AG09319 (cell line): ENCODE measurements at regions not wholly inside any gene's neighbourhood (a gene's known extent, or its start where the extent isn't known, plus 50 kb on each side); places are given as distances from the start of the nearest gene placed in this dataset.
A peak's percentile ranks its signal among the peaks of the same experiment; 100 is the strongest.

ENCODE experiments used
- DNase-seq: peaks from one replicate; pipeline ENCODE4 v3.0.0-alpha.2; 2010; ENCODE audit warnings: low read depth; ENCODE audit errors: extremely low read depth
- TF ChIP-seq, protein P1 (sequence below): IDR thresholded peaks from 2 replicates; pipeline ENCODE4 v1.5.1; 2011; ENCODE audit warnings: low read depth, mild to moderate bottlenecking, inconsistent platforms, low read length, moderate library complexity

DNA sequence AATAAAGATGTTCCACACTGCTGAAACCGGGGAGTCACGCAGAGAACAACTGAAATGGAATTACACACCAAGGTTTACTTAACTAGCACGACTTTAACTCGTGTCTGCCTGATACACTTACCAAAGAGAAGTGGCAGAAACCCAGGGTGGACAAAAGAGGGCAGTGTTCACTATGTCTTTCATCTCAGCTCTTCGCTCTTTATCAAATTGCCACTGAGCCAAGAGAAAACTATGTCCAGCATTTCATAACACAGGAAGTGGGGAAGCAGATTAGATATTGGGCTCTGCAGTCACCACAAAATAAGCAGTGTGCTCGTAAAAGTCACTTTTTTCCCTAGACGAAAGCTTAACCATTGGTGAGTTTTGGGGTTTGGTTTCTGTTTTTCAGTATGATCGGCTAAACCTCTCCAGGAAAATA is 155.7 kb downstream of the CHIC2 start:
- TF ChIP-seq, protein P1, sequence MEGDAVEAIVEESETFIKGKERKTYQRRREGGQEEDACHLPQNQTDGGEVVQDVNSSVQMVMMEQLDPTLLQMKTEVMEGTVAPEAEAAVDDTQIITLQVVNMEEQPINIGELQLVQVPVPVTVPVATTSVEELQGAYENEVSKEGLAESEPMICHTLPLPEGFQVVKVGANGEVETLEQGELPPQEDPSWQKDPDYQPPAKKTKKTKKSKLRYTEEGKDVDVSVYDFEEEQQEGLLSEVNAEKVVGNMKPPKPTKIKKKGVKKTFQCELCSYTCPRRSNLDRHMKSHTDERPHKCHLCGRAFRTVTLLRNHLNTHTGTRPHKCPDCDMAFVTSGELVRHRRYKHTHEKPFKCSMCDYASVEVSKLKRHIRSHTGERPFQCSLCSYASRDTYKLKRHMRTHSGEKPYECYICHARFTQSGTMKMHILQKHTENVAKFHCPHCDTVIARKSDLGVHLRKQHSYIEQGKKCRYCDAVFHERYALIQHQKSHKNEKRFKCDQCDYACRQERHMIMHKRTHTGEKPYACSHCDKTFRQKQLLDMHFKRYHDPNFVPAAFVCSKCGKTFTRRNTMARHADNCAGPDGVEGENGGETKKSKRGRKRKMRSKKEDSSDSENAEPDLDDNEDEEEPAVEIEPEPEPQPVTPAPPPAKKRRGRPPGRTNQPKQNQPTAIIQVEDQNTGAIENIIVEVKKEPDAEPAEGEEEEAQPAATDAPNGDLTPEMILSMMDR: peak; percentile 82
- peak; percentile 88 for DNase-seq

DNA sequence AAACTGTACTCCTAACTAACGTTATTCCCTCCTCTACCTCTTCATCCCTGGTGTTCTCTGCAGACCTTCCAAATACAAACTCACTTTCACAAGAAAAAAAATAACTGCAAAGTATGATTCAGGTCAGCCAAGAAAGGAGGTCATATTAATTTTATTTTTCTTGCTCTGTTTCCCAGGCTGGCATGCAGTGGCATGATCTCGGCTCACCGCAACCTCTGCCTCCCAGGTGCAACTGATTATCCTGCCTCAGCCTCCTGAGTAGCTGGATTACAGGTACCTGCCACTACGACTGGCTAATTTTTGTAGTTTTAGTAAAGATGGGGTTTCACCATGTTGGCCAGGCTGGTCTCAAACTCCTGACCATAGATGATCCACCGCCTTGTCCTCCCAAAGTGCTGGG is 156.6 kb downstream of the CHIC2 start:
- no peak for DNase-seq
- TF ChIP-seq, protein P1: no peak

DNA sequence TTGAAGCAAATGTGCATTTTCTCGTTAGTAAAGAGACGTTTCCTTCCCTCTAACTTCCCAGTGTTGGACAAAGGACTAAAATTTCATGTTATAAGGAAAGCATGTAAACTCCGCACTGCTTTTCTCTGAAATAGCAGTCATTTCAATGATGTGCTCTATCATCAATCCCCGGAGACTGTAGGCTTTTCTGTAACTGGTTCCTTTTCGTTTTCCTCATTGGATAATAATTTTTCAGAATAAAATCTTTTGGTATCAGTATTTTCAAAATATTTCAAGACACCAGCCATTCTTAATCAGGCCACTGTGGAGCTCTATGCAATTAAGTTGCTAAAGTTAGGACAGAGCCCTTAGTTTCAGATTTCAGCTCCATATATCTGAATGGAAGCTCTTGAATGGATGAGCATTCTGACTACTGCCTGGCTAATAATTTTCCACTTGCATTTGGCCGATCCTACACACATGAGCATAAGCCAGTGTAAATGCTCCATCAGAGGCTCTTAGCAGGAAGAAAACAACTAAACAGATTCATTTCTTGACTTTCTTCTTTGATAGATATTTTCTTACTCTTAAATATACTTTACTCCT is 157.7 kb downstream of the CHIC2 start:
- DNase-seq: no peak
- TF ChIP-seq, protein P1: no peak

DNA sequence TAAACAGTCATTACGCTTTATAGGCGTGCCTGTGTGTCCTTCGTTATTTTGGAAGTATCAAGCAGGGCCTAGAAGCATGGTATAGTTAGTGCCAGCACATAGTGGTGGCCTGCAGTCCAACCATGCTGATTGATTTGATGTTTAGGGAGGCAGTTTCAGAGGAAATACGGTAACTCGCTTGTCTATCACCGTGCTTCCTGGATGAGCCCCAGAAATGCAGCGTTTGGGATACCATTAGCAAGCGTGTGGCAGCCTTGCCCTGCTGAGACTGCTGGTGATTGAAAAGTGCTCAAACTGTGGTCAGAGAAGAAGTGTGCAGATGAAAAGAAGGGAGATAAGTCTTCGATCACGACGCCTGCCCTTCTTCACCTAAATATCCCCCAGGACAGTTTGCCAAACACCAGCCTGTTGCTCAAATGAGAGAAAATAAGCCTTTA is 158.4 kb downstream of the CHIC2 start:
- DNase-seq: no peak
- TF ChIP-seq, protein P1: no peak

DNA sequence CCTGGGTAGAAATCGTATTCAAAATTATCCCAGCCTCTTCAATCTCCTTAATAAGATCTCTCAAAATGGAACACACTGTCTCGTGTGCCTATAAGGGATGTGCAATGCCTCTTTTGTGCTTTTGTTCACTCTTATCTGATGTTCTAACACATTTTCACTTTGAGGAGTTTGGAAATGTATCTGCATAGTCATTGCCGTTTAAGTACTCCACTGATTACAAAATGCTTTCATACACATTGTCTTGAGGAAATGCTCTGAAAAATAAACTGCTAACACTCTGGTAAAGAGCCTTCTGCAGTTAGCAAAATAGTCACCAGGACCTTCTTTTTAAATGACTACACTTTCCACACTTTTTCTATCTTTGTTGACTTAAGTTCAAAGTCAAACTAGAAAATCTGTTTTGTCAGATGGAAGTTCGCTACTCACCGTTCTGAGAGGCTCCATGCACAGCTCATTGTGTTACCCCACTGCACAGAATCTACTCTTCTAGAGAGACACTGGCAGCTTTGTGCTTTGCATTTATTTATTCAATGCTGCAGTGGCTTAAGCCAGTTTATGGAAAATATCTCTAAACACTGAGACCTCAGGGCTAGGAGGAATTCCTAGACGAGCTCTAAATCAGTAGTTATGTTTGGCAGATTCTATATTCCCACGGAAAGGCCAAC is 159.0 kb downstream of the CHIC2 start:
- TF ChIP-seq, protein P1: no peak
- DNase-seq: no peak

DNA sequence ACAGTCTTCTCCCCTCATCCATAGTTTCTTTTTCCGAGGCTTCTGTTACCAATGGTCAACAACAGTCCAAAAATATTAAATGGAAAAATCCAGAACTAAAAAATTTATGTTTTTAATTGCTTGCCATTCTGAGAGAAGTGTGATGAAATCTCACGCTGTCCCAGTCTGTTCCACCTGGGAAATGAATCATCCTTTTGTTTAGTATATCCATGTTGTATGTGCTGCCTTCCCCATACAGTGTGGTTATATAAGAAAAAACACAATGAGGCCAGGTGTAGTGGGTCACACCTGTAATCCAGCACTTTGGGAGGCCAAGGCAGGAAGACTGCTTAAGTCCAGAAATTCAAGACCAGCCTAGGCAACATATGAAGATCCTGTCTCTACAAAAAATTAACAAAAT is 161.6 kb downstream of the CHIC2 start:
- TF ChIP-seq, protein P1: no peak

DNA sequence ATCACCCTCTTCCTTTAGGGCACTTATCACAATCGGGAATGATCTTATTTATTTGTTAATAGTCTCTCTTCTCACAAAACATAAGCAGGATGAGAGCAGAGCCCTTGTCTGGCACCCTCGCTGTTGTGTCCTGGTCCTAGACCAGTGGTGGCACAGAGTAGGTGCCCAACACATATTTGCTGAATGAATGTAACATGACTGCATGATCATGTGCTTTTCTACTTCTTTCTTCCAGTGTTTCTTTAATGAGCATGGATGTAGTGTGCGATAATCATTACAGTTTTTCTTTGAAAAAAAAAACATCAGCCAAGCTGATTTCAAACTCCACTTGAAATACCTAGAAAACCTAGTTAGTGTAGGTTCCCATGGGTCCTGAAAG is 164.1 kb downstream of the CHIC2 start:
- DNase-seq: no peak
- TF ChIP-seq, protein P1: no peak

More for the DNA sequence above, 161.6 kb downstream of the CHIC2 start:
- no peak for DNase-seq
